GM12872 (cell line): ENCODE measurements at regions not wholly inside any gene's neighbourhood (a gene's known extent, or its start where the extent isn't known, plus 50 kb on each side); places are given as distances from the start of the nearest gene placed in this dataset.

Experiments used
- CTCF ChIP-seq: IDR thresholded peaks from 3 replicates; pipeline ENCODE4 v1.5.1; 2011; ENCODE audit warnings: low read depth, mild to moderate bottlenecking, low read length, moderate library complexity; ENCODE audit not compliant: insufficient read depth

GRCh38 chr10:46096446-46096845 is 50.4 kb upstream of the MSMB start:
- TF ChIP-seq CTCF: no peak

- no peak for TF ChIP-seq CTCF
Measured at GRCh38 chr10:46096909-46097575, 51.0 kb upstream of the MSMB start.

- no peak for TF ChIP-seq CTCF
Measured at GRCh38 chr10:46097576-46098317, 51.7 kb upstream of the MSMB start.

GRCh38 chr10:46098386-46098785 is 52.3 kb upstream of the MSMB start:
- TF ChIP-seq CTCF: no peak

GRCh38 chr10:46104071-46104585 is 58.1 kb upstream of the MSMB start:
- TF ChIP-seq CTCF: no peak

- TF ChIP-seq CTCF: no peak
Measured at GRCh38 chr10:46106410-46107255, 60.6 kb upstream of the MSMB start.

- TF ChIP-seq CTCF: no peak
Measured at GRCh38 chr10:46169736-46170135, 117.1 kb upstream of the ANTXRL start.
